ENCODE measurements at regions not wholly inside any gene's neighbourhood (a gene's known extent, or its start where the extent isn't known, plus 50 kb on each side); places are given as distances from the start of the nearest gene placed in this dataset.

- Histone ChIP-seq H3K4me2 (ENCODE audit: low read depth, low read length, poor library complexity, severe bottlenecking) (no peak overlapping the region), H4K20me1 (ENCODE audit: insufficient read depth, low read length, poor library complexity, severe bottlenecking) (no peaks in the 10 kb centered on the region), H3K9me2 (replicated peaks; ENCODE audit: low read depth, low read length) (no peaks in the 10 kb centered on the region), H3K4me3 (ENCODE audit: low read length, poor library complexity, severe bottlenecking) (no peak overlapping the region), H3F3A (ENCODE audit: low read depth) (no peaks in the 10 kb centered on the region), H3K9ac (ENCODE audit: low read depth, low read length, poor library complexity, severe bottlenecking) (no peak overlapping the region), H3K27me3 (ENCODE audit: insufficient read depth, low read length, poor library complexity, severe bottlenecking) (no peaks in the 10 kb centered on the region), H3K9me3 (ENCODE audit: insufficient read depth, low read depth, low read length) (no peaks in the 10 kb centered on the region), H2AFZ (ENCODE audit: low read length) (no peak overlapping the region), H3K79me2 (ENCODE audit: insufficient read depth, low read length) (no peaks in the 10 kb centered on the region), H3K36me3 (ENCODE audit: insufficient read depth, low read length) (no peaks in the 10 kb centered on the region), H3K4me1 (ENCODE audit: insufficient read depth, low read length, poor library complexity, severe bottlenecking) (no peaks in the 10 kb centered on the region)
- TF ChIP-seq CTCF (conservative IDR thresholded peaks at IDR 0.05; ENCODE audit: low read length) = no peak
- TF ChIP-seq EZH2phosphoT487 (IDR thresholded peaks at IDR 0.05; ENCODE audit: borderline replicate concordance) = no peak
Measured at GRCh38 chr4:158079661-158080060, 93.2 kb downstream of the GASK1B start.

- H2AFZ ChIP-seq (ENCODE audit: low read length) = no peak overlapping the region
- no peak overlapping the region for H3K4me2 ChIP-seq (ENCODE audit: low read depth, low read length, poor library complexity, severe bottlenecking)
- H4K20me1 ChIP-seq (ENCODE audit: insufficient read depth, low read length, poor library complexity, severe bottlenecking) = no peaks in the 10 kb centered on the region
- no peaks in the 10 kb centered on the region for H3K9me3 ChIP-seq (ENCODE audit: insufficient read depth, low read depth, low read length)
- no peaks in the 10 kb centered on the region for H3K36me3 ChIP-seq (ENCODE audit: insufficient read depth, low read length)
- H3K4me1 ChIP-seq (ENCODE audit: insufficient read depth, low read length, poor library complexity, severe bottlenecking) = no peaks in the 10 kb centered on the region
- H3K9ac ChIP-seq (ENCODE audit: low read depth, low read length, poor library complexity, severe bottlenecking) = no peak overlapping the region
- no peak overlapping the region for H3K4me3 ChIP-seq (ENCODE audit: low read length, poor library complexity, severe bottlenecking)
- no peaks in the 10 kb centered on the region for H3K27me3 ChIP-seq (ENCODE audit: insufficient read depth, low read length, poor library complexity, severe bottlenecking)
- H3K9me2 ChIP-seq (replicated peaks; ENCODE audit: low read depth, low read length) = no peaks in the 10 kb centered on the region
- TF ChIP-seq CTCF (conservative IDR thresholded peaks at IDR 0.05; ENCODE audit: low read length) = no peak
- TF ChIP-seq EZH2phosphoT487 (IDR thresholded peaks at IDR 0.05; ENCODE audit: borderline replicate concordance) = no peak
- no peaks in the 10 kb centered on the region for H3K79me2 ChIP-seq (ENCODE audit: insufficient read depth, low read length)
- H3F3A ChIP-seq (ENCODE audit: low read depth) = no peaks in the 10 kb centered on the region
Measured at GRCh38 chr4:158077835-158078234, 95.0 kb downstream of the GASK1B start.

GRCh38 chr4:158074851-158075250 lies 98.0 kb downstream of the GASK1B start:
- TF ChIP-seq CTCF (conservative IDR thresholded peaks at IDR 0.05; ENCODE audit: low read length) = no peak
- no peak for TF ChIP-seq EZH2phosphoT487 (IDR thresholded peaks at IDR 0.05; ENCODE audit: borderline replicate concordance)
- Histone ChIP-seq H3K9me3 (ENCODE audit: insufficient read depth, low read depth, low read length) (no peaks in the 10 kb centered on the region), H3K4me2 (ENCODE audit: low read depth, low read length, poor library complexity, severe bottlenecking) (no peak overlapping the region), H3K79me2 (ENCODE audit: insufficient read depth, low read length) (no peaks in the 10 kb centered on the region), H3K4me3 (ENCODE audit: low read length, poor library complexity, severe bottlenecking) (no peak overlapping the region), H3F3A (ENCODE audit: low read depth) (no peaks in the 10 kb centered on the region), H3K27me3 (ENCODE audit: insufficient read depth, low read length, poor library complexity, severe bottlenecking) (no peaks in the 10 kb centered on the region), H2AFZ (ENCODE audit: low read length) (no peak overlapping the region), H3K36me3 (ENCODE audit: insufficient read depth, low read length) (no peaks in the 10 kb centered on the region), H3K4me1 (ENCODE audit: insufficient read depth, low read length, poor library complexity, severe bottlenecking) (no peaks in the 10 kb centered on the region), H3K9ac (ENCODE audit: low read depth, low read length, poor library complexity, severe bottlenecking) (no peak overlapping the region), H4K20me1 (ENCODE audit: insufficient read depth, low read length, poor library complexity, severe bottlenecking) (no peaks in the 10 kb centered on the region), H3K9me2 (replicated peaks; ENCODE audit: low read depth, low read length) (no peaks in the 10 kb centered on the region)

Measured in Loucy (cell line).